Neural progenitor cell (in vitro differentiated cells): ENCODE measurements at regions not wholly inside any gene's neighbourhood (a gene's known extent, or its start where the extent isn't known, plus 50 kb on each side); places are given as distances from the start of the nearest gene placed in this dataset.

Experiments
- DNase-seq: peaks from one replicate; pipeline ENCODE4 v3.0.0-alpha.2; 2016; ENCODE audit warnings: low spot score
- H2AFZ ChIP-seq: fragments of 200-600 bp; sonication (generic); replicated peaks from 2 replicates; pipeline ENCODE4 v1.6.1; 2016; ENCODE audit warnings: antibody characterized with exemption
- H3F3A ChIP-seq: fragments of 200-600 bp; sonication (generic); 2 replicates; pipeline ENCODE4 v1.6.1; 2016; ENCODE audit warnings: antibody characterized with exemption, low read depth
- H3K27ac ChIP-seq: fragments of 200-600 bp; sonication (generic); 2 replicates; pipeline ENCODE4 v1.5.1; 2016; ENCODE audit warnings: mild to moderate bottlenecking
- H3K27me3 ChIP-seq: fragments of 200-600 bp; sonication (generic); 2 replicates; pipeline ENCODE4 v1.6.1; 2016; ENCODE audit warnings: mild to moderate bottlenecking, moderate library complexity
- H3K36me3 ChIP-seq: fragments of 200-600 bp; sonication (generic); 2 replicates; pipeline ENCODE4 v1.5.1; 2016
- H3K4me1 ChIP-seq: fragments of 200-600 bp; sonication (generic); 2 replicates; pipeline ENCODE4 v1.6.1; 2016; ENCODE audit warnings: mixed run types
- H3K4me2 ChIP-seq: fragments of 200-600 bp; sonication (generic); 2 replicates; pipeline ENCODE4 v1.6.1; 2016
- H3K4me3 ChIP-seq: fragments of 200-600 bp; sonication (generic); 2 replicates; pipeline ENCODE4 v1.5.1; 2016
- H3K79me2 ChIP-seq: fragments of 200-600 bp; sonication (generic); 2 replicates; pipeline ENCODE4 v1.6.1; 2016; ENCODE audit warnings: low read depth
- H3K9ac ChIP-seq: fragments of 200-600 bp; sonication (generic); 2 replicates; pipeline ENCODE4 v1.6.1; 2016
- H3K9me3 ChIP-seq: fragments of 200-600 bp; sonication (generic); 2 replicates; pipeline ENCODE4 v1.5.1; 2016; ENCODE audit warnings: low read depth
- H4K20me1 ChIP-seq: fragments of 200-600 bp; sonication (generic); 2 replicates; pipeline ENCODE4 v1.6.1; 2016; ENCODE audit warnings: low read depth
- H3K27ac Mint-ChIP-seq: 3 replicates; pipeline ENCODE4 v1.8.0; 2021; ENCODE audit warnings: mixed read lengths
- H3K27me3 Mint-ChIP-seq: 2 replicates; pipeline ENCODE4 v1.8.0; 2022; ENCODE audit warnings: low read depth, mild to moderate bottlenecking, inconsistent platforms, moderate library complexity, mixed read lengths; ENCODE audit not compliant: insufficient read depth
- H3K36me3 Mint-ChIP-seq: 3 replicates; pipeline ENCODE4 v1.8.0; 2021; ENCODE audit warnings: mixed read lengths
- H3K4me1 Mint-ChIP-seq: 3 replicates; pipeline ENCODE4 v1.8.0; 2021; ENCODE audit warnings: mixed read lengths
- H3K4me3 Mint-ChIP-seq: 3 replicates; pipeline ENCODE4 v1.8.0; 2021; ENCODE audit warnings: mild to moderate bottlenecking, moderate library complexity, mixed read lengths
- H3K9me3 Mint-ChIP-seq: 3 replicates; pipeline ENCODE4 v1.8.0; 2020; ENCODE audit warnings: mixed read lengths
- CTCF ChIP-seq: fragments of 200-600 bp; sonication (generic); IDR thresholded peaks from 2 replicates; pipeline ENCODE4 v1.5.1; 2017; ENCODE audit warnings: antibody characterized with exemption, mild to moderate bottlenecking
- EZH2 ChIP-seq: fragments of 200-600 bp; sonication (generic); IDR thresholded peaks from 2 replicates; pipeline ENCODE4 v1.6.1; 2017; ENCODE audit warnings: antibody characterized with exemption, mild to moderate bottlenecking, moderate library complexity
- EZH2phosphoT487 ChIP-seq: fragments of 200-600 bp; sonication (generic); IDR thresholded peaks from 2 replicates; pipeline ENCODE4 v1.6.1; 2017; ENCODE audit warnings: antibody characterized with exemption

- no peak for TF ChIP-seq EZH2phosphoT487
- no peak for TF ChIP-seq EZH2
- TF ChIP-seq CTCF = no peak
- Histone ChIP-seq H3K4me2 (no peak overlapping the region), H3K27ac (no peak overlapping the region), H3K4me3 (no peak overlapping the region), H3K79me2 (no peaks in the 10 kb centered on the region), H3F3A (no peaks in the 10 kb centered on the region), H4K20me1 (no peaks in the 10 kb centered on the region), H3K4me1 (peaks cover 13% of the 10 kb centered on the region), H3K27me3 (no peaks in the 10 kb centered on the region), H3K9ac (no peak overlapping the region), H2AFZ (no peak overlapping the region), H3K36me3 (no peaks in the 10 kb centered on the region), H3K9me3 (no peaks in the 10 kb centered on the region)
- H3K4me3 Mint-ChIP-seq = no peak overlapping the region
- peaks cover 3% of the 10 kb centered on the region for H3K27me3 Mint-ChIP-seq
- H3K36me3 Mint-ChIP-seq = no peaks in the 10 kb centered on the region
- H3K9me3 Mint-ChIP-seq = no peaks in the 10 kb centered on the region
- no peaks in the 10 kb centered on the region for H3K4me1 Mint-ChIP-seq
- H3K27ac Mint-ChIP-seq = no peak overlapping the region
- DNase-seq = no peak
Observed at GRCh38 chr16:7057458-7057857, 275.2 kb upstream of the RBFOX1 start.

GRCh38 chr16:7055443-7055842, 277.2 kb upstream of the RBFOX1 start:
- Mint-ChIP-seq H3K27ac (no peak overlapping the region), H3K36me3 (no peaks in the 10 kb centered on the region), H3K9me3 (no peaks in the 10 kb centered on the region), H3K4me1 (no peaks in the 10 kb centered on the region), H3K4me3 (no peak overlapping the region), H3K27me3 (peaks cover 3% of the 10 kb centered on the region)
- Histone ChIP-seq H3K4me1 (peaks cover 13% of the 10 kb centered on the region), H3K79me2 (no peaks in the 10 kb centered on the region), H3K4me2 (no peak overlapping the region), H3K4me3 (no peak overlapping the region), H3F3A (no peaks in the 10 kb centered on the region), H4K20me1 (no peaks in the 10 kb centered on the region), H3K36me3 (no peaks in the 10 kb centered on the region), H3K27ac (no peak overlapping the region), H3K9ac (no peak overlapping the region), H3K27me3 (no peaks in the 10 kb centered on the region), H3K9me3 (no peaks in the 10 kb centered on the region), H2AFZ (no peak overlapping the region)
- no peak for DNase-seq
- TF ChIP-seq EZH2 = no peak
- TF ChIP-seq CTCF = no peak
- TF ChIP-seq EZH2phosphoT487 = no peak

GRCh38 chr16:7051591-7052349, 280.9 kb upstream of the RBFOX1 start:
- Histone ChIP-seq H3K27me3 (no peaks in the 10 kb centered on the region), H3K9ac (no peak overlapping the region), H3K27ac (no peak overlapping the region), H3K4me1 (peaks cover 8% of the 10 kb centered on the region), H3K36me3 (no peaks in the 10 kb centered on the region), H4K20me1 (no peaks in the 10 kb centered on the region), H2AFZ (no peak overlapping the region), H3F3A (no peaks in the 10 kb centered on the region), H3K79me2 (no peaks in the 10 kb centered on the region), H3K9me3 (no peaks in the 10 kb centered on the region), H3K4me3 (no peak overlapping the region), H3K4me2 (no peak overlapping the region)
- TF ChIP-seq EZH2phosphoT487 (no peak), EZH2 (no peak), CTCF (no peak)
- Mint-ChIP-seq H3K9me3 (no peaks in the 10 kb centered on the region), H3K27ac (no peak overlapping the region), H3K4me1 (no peaks in the 10 kb centered on the region), H3K27me3 (no peaks in the 10 kb centered on the region), H3K36me3 (no peaks in the 10 kb centered on the region), H3K4me3 (no peak overlapping the region)
- DNase-seq = no peak
